ENCODE measurements at regions not wholly inside any gene's neighbourhood (a gene's known extent, or its start where the extent isn't known, plus 50 kb on each side); places are given as distances from the start of the nearest gene placed in this dataset.

DNA sequence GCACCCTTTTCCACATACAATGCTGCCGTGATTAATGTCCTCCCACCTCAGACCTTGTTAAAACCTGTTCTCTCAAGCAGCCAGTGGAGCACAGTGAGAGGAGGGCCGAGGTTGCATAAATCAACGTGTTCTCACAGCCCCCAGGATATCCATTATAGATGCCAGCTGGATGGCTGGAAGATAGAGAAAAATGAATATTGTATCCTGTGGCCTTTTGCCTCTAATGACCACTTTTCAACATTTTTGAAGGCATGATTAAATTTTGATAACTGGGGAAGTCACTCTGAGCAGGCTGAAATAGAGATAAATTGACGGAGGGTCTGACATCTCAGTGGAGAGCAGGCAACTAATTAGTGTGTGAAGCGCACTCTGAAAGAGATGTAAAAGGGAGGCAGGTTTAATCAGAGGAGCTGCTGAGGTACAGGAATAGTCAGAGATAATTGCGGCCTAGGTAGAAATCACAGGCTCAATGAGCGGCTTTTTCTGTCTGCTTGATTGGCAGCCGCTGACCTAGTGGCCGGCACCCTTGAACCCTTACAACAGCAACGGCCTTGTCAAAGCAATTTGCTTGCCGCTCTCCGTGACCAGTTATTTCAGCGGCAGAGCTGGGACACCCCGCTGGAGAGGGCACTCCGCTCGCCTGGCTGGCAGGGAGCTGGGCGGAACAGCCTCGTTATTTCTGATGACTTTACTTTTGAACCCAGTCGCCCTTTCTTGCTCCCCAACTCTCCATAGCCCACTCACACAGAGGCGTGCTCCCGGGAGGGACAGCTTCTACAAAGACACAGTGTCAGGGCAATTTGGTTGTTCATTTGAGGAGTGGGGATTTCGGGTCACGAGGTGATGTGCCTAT lies 560.7 kb downstream of the PSAT1 start:
- intact Hi-C loops (cut with micrococcal nuclease): no loop called here

DNA sequence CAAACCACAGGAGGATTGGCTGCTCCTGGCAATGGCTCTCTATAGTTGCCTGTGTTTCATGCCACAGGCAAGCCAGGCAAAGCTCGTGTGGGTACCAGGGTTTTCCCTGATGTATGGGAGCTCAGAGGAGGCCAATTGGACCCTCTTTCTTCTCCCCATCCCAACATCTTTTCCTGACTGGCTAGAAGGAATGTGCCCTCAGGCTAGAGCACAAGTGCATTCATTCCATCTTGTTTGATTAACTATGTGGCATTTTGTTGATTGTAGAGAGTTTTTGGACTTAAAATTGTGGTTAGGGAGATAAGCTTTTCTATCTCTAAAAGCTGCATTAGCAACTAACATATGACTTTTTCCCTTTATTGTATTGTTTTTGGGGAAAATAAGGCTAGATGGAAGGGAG lies 561.3 kb downstream of the PSAT1 start:
- intact Hi-C loops (cut with micrococcal nuclease): no loop called here

DNA sequence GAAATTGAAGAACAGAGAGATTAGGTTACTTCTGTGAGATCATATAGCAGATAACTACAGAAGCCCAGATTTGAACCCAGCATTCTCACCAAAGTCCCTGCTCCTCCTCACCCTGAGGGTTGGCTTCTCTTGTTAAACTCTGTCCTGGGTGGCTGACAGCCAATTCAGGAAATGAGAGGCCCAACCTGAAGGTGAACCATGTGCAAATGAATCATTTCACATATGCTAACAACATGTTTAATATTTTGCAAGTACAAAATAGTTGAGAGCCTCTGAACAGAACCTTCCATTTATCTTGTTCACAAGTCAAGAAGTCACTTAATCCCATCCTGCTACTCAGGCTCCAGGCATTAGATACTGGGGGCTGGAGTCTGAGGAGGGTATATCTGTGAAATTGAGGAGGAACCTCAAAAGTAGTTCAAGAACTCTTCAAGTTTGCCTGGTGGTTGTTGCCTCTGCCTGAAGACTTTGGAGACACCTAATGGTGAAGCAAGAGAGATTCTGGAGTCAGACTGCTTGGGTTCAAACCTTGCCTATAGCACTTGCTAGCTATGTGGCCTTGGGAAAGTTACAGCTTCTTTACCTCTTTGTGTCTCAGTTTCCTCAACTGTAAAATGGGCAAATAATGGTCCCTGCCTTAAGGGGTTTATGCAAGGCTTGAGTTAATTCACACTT lies 564.0 kb downstream of the PSAT1 start:
- intact Hi-C loops (cut with micrococcal nuclease): no loop called here

DNA sequence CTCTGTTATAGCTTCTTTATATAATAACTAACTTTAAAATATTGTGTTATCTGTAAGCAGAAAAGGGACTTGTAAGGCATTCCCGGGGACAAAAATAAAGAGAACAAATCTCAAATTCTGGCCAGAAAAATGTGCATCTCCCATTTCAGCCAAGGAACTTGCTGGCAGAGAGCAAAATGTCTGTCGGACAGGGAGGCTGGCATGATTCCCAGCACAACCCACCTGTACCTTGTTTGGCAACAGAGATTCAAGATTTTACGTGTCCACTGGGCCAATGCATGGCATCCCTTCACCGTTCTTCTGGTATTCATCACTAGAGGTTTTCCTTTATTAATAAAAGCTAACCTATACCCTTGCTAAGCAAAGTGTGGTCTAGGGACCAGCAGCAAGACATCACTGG lies 566.6 kb downstream of the PSAT1 start:
- intact Hi-C loops (cut with micrococcal nuclease): no loop called here

DNA sequence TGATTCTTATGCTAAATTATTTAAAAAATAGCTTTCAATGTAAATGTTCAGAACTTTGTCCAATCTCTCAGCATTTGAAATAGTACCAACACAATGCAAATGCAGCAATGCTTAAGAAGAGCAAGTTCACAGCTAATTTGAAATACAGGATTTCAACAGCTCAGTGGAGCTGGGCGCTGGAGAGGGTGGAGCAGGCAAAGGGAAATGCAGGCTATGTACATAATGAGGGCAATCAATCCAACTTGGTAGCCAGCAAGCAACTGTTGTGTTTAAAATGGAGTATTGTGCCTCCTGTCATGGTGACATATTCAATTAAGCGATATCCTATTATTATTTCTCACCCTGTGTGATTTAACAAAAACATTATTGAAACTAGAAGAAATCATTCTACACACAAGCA lies 568.8 kb downstream of the PSAT1 start:
- intact Hi-C loops (cut with micrococcal nuclease): no loop called here

DNA sequence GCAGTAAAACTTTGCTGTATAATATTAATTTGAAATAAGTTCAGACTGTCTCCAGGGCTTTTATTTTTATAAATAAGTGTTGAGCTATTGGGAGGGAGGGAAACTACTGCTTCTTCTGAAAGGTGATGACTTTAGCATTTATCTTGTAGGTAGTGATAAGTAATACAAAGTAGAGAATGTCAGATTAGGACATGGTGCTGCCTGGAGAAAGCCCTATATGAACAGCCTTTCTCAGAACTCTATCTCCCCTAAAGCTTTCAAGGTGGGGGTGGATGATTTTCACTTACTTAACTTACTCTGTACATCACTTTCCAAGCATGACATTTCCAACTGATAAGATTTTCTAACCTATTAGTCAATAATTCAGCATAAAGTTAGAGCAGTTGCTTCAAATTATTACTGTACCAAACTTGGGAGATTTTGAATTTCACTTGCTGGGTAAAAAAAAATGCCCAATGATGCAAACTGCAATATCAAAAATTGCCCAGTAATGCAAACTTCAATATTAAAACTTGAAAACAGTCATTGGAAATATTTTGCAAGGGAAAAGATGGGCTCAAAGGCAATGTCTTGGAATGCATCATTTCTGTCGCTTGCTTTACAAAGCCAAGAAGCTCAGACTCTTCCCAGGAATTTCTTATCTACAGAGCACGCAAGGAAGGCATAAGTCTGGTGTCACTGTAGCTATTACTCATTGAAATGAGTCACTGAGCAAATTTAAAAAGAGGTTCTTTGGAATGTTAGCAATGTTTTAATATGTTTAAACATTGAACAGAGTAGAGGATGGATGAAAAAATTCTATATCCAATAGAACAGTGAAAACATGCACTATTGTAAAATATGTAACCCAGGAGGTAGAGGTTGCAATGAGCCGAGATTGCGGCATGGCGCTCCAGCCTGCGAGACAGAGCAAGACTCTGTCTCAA lies 569.5 kb downstream of the PSAT1 start:
- intact Hi-C loops (cut with micrococcal nuclease): no loop called here

DNA sequence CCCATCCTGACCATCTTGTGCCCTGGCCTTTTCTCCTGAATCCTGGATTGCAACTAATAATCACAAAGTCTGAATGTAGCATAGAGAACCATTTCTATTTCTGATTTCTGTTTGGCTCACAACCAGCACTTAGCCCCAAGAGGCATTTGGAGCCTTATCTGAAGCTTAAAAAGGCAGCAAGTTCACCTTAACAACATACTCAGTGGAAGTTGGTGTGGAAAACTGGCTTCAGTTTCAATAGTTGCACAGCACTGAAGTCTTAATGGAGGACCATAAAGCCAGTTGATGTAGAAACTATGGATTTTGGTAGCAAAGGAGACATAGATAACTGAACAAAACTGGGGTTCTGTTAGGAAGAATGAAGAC lies 574.1 kb downstream of the PSAT1 start:
- intact Hi-C loops (cut with micrococcal nuclease): no loop called here

DNA sequence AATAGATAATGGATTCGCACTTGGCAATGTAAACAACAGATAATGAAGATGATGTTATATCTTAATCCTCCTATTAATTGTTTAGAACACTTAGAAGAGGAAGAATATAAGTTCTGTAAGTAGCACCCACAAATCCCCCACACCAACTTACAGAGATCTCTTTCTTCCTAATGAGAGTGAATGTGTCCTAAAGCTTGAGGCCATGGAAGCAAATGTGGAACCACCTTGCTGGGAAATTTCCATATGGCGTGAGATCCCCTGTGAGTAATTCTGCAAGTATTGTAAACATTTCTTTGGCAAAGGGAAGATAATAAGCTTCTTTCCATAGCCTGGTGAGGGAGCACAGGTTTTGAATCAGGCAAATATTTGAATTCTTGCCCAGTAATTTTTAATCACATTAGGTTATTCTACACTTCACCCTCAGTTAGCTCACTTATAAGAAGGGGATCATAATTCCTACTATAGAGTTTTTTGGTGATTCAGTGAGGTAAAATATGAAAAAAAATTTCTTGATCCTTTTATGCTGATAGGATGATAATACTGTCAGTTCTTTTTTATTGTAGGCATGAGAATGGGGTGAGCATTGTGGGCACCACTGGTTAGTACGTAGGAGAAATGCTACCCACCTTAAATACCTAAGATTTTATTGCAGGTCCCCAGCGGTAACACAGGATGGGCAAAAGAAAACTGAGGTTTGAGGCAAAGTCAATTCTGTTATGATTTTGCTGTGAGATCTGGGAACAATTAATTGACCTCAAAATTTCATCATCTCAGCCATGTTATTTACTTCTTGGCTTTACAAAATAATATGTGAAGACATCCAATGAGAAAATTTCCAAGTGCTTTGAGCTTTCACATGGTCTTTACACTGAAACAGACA lies 574.8 kb downstream of the PSAT1 start:
- intact Hi-C loops (cut with micrococcal nuclease): no loop called here

DNA sequence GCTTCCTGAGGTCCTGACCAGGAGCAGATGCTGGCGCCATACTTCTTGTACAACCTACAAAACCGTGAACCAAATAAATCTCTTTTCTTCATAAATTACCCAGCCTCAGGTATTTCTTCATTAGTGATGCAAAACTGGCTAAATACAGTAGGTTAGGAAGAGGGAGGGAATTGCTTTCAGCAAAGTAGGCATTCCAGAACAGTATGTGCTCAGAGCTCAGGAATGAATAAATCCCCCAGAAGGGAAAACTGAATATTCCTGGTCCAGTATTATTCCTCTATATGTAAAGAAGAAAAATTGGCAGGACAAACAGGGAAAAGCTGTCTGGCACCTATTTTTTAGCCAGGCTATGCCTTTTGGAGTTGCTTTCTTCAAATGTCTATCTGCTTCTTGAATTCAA lies 577.1 kb downstream of the PSAT1 start:
- intact Hi-C loops (cut with micrococcal nuclease): no loop called here

DNA sequence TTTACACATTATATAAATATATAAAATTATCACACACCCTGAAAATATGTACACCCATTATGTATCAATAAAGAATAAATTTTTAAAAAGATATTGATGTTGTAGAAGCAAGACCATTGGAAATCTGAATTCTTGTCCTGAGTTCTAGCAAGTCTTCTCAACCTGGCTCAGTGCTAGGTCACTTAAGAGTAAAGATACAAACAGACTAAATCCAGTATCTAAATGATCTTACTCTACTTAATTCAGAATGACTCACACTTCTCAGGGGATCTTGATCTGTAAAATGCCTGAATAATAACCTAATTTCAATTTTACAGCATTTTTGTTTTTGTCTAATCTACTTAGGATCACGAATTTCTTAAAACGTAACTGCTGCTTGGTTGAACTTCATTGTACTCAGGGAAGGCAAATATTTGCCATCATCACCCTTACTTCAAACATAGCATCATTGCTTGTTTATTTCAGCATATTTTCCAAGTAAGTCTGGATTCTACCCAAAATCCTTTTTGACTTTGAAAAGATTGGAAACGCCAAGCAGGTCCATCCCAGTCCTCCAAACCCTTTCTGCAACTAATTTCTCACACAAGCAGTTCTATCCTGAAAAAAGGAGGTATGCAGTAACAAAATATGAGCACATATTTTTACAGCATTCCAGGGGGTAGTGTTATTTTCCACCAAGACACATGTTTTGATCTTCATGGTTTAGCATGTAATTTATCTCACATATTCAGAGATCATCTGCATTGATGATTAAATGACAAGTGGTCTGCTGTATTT lies 582.6 kb downstream of the PSAT1 start:
- intact Hi-C loops (cut with micrococcal nuclease): no loop called here

DNA sequence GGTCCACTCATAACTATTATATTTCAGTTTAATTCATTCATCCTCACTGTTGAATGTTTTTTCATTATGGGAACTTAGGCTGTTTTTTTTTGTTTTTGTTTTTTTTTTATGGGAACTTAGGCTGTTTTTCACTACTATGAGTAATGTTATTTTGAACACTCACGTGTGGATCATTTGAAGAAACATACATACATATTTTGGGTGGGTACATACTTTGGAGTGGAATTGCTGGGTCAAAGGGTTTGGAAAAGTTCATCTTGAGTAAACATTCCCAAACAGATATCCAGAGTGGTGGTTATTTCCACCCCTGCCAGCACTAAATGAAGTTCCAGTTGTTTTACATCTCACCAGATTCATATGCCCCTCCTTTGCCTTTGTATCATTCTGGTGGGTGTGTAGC lies 584.4 kb downstream of the PSAT1 start:
- intact Hi-C loops (cut with micrococcal nuclease): no loop called here

DNA sequence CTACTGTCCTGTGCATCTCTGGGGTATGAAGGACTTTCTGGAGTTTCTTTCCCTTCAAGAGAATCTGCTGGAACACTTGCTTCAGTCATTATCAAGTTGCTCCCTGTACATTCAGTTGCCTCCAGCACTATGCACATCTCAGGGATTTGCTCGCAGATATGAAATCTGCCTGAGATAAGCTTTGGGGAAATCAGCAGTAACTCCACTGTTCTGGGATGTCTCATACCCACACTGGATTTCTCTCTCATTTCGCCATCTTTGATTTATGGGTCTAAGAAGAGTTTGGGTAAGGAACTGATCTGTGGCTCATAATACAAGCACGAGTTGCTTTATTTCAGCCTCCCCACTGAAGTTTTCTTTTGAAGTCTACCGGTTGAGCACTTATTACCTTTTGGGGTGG lies 585.6 kb downstream of the PSAT1 start:
- intact Hi-C loops (cut with micrococcal nuclease): no loop called here

DNA sequence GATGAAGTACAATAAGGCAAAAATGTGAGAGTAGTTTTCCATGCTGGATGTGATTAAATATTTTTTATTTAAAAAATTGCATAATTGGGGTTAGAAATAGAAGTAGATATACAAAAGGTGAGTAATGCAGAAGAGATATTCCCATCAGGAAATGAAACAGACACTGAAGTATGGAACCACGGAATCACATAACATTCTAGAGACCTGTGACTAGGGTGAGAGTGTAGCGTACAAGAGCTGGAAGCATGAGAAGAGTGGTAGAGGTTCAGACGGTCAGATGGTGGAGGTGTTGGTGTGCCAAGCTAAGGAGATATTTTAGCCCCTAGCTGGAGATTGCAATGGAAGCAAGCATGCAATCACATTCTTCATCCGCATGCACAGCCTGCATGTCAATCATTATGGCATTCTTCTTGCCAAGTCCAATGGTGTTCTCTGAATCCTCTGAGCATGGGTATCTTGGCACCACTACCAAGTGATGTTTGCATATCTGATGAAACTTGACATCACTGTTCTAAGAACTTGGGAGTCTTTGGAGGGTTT lies 587.8 kb downstream of the PSAT1 start:
- intact Hi-C loops (cut with micrococcal nuclease): no loop called here

DNA sequence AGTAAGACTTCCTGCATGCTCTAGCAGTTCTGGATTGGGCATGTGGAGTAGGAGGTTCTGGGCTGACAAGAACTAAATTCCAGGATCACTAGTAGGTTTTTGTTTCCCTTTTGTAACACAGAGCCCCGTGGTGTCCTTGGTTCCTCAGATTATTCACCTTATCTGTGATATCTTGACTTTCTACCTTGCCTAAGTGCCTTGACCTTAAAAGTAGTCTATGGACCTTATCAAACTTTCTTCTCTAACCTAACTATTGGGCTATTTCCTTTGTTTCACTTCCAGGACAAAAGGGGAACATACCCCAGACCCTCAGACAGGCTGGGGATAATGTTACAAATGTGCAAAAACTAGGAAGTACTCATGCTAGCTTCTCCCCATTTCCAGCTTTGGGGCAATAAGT lies 595.3 kb downstream of the PSAT1 start:
- intact Hi-C loops (cut with micrococcal nuclease): no loop called here

DNA sequence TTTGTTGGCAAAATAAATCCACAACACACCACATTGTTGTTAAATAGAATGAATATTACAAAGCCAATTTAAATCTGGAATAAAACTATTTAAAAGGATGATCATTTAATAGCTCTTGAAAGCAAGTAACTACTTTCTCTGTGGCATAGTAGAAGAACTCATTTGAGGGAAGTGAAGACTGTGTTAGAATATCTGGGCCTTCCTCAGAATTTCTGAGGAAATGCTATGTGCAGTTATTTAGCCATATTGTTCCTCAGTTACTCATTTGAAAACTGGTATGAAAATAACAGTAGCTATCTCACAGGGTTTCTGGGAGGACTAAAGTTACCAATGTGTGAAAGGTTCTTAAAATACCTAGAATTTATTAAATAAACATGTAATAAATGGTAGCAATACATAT lies 595.8 kb downstream of the PSAT1 start:
- intact Hi-C loops (cut with micrococcal nuclease): no loop called here

DNA sequence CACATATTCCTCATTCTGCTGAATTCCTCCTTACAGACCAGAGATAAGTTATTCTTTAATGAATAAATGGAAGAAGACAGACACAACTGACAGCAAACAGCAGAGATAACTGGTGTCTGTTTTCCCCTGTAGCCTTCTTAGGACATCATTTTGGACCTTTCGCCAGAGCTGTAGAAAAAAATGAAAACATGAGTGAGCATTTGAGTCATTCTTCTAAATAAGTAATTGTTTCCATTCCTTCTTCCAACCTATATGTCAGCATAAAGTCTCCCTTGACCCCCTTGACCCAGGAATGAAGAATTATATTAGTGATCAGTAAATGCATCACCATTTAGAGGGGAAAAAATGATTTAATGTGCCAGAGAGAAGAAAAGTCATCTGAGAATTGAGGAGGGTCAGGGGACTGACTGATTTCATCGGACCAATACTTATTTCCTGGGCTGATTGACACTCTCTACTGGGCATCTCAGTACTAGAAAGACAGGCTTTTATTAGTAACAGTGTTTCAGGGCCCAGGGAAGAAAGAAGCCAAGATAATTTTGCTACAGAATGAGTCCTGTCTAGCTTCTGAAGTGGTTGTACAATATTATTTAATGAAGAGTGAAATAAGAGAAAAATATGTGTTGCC lies 597.0 kb downstream of the PSAT1 start:
- intact Hi-C loops (cut with micrococcal nuclease): no loop called here

DNA sequence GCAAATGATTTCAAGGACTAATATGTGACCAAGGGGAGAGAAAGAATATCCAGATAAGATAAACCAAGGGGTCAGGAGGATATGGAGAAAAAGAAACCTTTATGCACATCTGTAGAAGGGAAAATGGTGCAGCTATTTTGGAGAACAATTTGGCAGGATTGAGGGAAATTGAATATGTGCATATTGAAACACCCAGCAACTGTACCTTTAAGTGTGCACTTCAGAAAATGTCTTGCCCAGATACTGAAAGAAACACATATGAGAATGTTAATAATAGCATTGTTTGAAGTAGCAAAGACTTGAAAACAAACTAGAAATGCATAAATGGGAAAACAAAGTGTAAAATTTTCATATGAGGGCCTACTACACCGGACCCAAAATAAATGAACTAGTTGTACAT lies 599.6 kb downstream of the PSAT1 start:
- intact Hi-C loops (cut with micrococcal nuclease): no loop called here

DNA sequence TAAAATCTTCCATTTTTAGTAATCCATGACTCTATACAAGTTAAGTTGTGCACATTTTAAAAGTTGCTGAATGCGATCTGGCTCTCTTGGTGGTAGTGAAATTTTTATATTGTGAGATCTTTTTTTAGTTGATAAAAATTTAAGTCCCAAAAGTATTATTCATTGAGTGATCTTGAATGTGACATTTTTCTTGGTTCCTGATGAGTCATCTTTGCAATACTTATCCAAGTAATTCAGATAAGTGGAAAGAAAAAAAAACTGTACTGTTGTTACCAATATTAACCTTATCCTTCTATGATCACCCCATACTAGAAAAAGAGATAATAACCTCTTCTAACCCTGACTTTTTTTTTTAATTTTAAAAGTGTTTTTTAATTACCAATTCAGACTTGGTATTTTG lies 601.3 kb downstream of the PSAT1 start:
- intact Hi-C loops (cut with micrococcal nuclease): no loop called here

DNA sequence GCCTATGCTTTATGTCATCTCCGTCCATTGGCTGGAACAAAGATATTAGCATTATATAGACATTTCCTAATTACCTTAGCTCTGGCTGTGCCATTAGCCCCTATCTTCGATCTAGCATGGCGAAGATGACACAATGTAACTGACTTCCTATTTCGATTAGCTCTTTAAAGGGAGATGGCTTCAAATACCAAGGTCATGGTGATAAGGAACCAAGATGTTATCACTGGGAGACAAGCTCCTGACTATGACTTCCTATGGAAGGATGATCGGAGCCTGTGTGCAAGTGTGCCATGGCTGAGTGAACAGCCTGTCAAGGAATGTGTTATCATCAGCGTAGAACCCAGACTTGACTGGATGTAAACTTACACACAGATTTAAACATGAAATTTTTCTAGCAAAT lies 602.1 kb downstream of the PSAT1 start:
- intact Hi-C loops (cut with micrococcal nuclease): no loop called here

DNA sequence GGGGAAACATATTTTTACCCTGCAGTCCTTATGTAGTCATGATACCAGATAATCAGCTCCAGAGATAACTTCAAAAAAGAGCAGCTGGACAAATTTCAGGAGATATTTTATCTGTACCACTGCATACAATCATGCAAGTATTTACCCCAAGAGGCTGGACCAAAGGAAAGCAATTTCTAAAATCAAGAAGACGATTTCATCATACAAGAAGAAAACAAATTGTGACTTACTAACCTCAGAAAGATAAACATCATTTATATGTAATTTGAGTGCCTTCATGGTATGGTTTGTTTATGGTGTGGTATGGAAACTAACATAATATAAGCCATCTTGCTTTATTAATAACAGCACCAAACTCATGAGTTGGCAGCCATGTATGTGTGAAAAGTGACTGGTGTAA lies 603.6 kb downstream of the PSAT1 start:
- intact Hi-C loops (cut with micrococcal nuclease): no loop called here

All from T-helper 1 cell treated with Interleukin-12 subunit alpha and Interleukin-12 subunit beta and Interleukin-4 antibody, amounts not matched to agents 30 ng/mL and 1 ng/mL, for 36 hours (primary cell).